Astrocyte (in vitro differentiated cells and primary cell): ENCODE measurements at regions not wholly inside any gene's neighbourhood (a gene's known extent, or its start where the extent isn't known, plus 50 kb on each side); places are given as distances from the start of the nearest gene placed in this dataset.

Source experiments
- EZH2 ChIP-seq: IDR thresholded peaks from 2 replicates; pipeline ENCODE4 v1.6.1; 2012; ENCODE audit warnings: mild to moderate bottlenecking, low read length, inconsistent platforms; ENCODE audit not compliant: insufficient read depth
- TF ChIP-seq, protein P1 (sequence below): IDR thresholded peaks from 2 replicates; pipeline ENCODE4 v1.5.1; 2011; ENCODE audit warnings: low read depth, mild to moderate bottlenecking, inconsistent platforms, low read length, moderate library complexity; ENCODE audit not compliant: insufficient read depth

DNA sequence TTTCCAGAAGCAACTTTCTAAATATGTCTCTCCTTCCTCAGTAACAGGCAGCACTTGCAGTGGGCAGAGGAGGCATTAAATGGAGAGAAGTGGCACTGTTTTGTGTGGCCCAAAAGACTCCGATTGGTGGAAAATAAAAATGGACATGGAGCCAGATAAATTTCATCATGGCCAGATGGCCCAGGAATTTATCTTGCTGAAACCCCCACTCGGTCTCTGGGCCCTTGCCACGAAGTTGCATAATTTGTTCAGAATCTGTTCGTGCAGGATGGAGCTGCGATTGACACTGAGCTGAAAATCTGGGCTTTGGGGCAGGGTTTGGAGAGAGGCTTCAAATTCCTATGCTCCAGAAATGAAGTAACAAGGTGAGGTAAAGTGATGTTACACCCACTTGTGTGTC, 65.5 kb downstream of the C11orf91 start:
- TF ChIP-seq, protein P1, sequence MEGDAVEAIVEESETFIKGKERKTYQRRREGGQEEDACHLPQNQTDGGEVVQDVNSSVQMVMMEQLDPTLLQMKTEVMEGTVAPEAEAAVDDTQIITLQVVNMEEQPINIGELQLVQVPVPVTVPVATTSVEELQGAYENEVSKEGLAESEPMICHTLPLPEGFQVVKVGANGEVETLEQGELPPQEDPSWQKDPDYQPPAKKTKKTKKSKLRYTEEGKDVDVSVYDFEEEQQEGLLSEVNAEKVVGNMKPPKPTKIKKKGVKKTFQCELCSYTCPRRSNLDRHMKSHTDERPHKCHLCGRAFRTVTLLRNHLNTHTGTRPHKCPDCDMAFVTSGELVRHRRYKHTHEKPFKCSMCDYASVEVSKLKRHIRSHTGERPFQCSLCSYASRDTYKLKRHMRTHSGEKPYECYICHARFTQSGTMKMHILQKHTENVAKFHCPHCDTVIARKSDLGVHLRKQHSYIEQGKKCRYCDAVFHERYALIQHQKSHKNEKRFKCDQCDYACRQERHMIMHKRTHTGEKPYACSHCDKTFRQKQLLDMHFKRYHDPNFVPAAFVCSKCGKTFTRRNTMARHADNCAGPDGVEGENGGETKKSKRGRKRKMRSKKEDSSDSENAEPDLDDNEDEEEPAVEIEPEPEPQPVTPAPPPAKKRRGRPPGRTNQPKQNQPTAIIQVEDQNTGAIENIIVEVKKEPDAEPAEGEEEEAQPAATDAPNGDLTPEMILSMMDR = no peak
- TF ChIP-seq EZH2 = no peak
